WERI-Rb-1 (cell line): ENCODE measurements at regions not wholly inside any gene's neighbourhood (a gene's known extent, or its start where the extent isn't known, plus 50 kb on each side); places are given as distances from the start of the nearest gene placed in this dataset.

Experiments used
- DNase-seq: peaks from one replicate; pipeline ENCODE4 v3.0.0-alpha.2; 2020
- H3K27ac ChIP-seq: fragments of 250-450 bp; sonication (Bioruptor Pico); 2 replicates; pipeline ENCODE4 v1.5.1; 2020; ENCODE audit warnings: mild to moderate bottlenecking, moderate library complexity
- H3K27me3 ChIP-seq: fragments of 250-450 bp; sonication (Bioruptor Pico); 2 replicates; pipeline ENCODE4 v1.5.1; 2021; ENCODE audit warnings: mild to moderate bottlenecking, low read depth, moderate library complexity; ENCODE audit not compliant: insufficient read depth, severe bottlenecking
- H3K36me3 ChIP-seq: fragments of 250-450 bp; sonication (Bioruptor Pico); 2 replicates; pipeline ENCODE4 v1.5.1; 2020; ENCODE audit warnings: mild to moderate bottlenecking, moderate library complexity
- H3K4me3 ChIP-seq: 2 replicates; pipeline ENCODE4 v1.5.1; 2011; ENCODE audit warnings: low read depth, mild to moderate bottlenecking, control low read depth, low read length
- H3K9me3 ChIP-seq: fragments of 250-450 bp; sonication (Bioruptor Pico); 2 replicates; pipeline ENCODE4 v1.5.1; 2021; ENCODE audit warnings: mild to moderate bottlenecking, moderate library complexity; ENCODE audit not compliant: severe bottlenecking
- TF ChIP-seq, protein P1 (sequence below): IDR thresholded peaks from 2 replicates; pipeline ENCODE4 v1.5.1; 2011; ENCODE audit warnings: low read depth, mild to moderate bottlenecking, control low read depth, inconsistent platforms, low read length

DNA sequence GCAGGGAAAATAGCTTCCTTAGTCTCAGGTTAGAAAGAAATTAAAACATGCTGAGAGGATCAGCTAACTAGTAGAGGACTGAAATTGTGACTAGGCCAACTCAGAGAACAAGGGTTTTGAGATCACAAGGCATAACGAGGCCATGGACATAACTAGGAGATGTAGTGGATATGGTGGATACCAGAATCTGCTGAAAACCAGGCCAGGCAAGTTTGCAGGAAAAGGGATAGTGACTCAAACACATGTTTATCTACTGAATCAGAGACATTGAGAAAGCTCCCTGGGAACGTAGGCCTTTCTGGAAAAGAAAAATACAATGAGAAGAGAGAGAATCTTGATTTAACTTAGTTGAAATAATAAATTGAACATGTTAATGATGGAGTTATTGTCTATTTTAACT, 326.5 kb upstream of the GBE1 start:
- Histone ChIP-seq H3K27me3 (no peaks in the 10 kb centered on the region), H3K27ac (no peak overlapping the region), H3K4me3 (no peak overlapping the region), H3K36me3 (no peaks in the 10 kb centered on the region), H3K9me3 (no peaks in the 10 kb centered on the region)
- no peak for DNase-seq
- TF ChIP-seq, protein P1, sequence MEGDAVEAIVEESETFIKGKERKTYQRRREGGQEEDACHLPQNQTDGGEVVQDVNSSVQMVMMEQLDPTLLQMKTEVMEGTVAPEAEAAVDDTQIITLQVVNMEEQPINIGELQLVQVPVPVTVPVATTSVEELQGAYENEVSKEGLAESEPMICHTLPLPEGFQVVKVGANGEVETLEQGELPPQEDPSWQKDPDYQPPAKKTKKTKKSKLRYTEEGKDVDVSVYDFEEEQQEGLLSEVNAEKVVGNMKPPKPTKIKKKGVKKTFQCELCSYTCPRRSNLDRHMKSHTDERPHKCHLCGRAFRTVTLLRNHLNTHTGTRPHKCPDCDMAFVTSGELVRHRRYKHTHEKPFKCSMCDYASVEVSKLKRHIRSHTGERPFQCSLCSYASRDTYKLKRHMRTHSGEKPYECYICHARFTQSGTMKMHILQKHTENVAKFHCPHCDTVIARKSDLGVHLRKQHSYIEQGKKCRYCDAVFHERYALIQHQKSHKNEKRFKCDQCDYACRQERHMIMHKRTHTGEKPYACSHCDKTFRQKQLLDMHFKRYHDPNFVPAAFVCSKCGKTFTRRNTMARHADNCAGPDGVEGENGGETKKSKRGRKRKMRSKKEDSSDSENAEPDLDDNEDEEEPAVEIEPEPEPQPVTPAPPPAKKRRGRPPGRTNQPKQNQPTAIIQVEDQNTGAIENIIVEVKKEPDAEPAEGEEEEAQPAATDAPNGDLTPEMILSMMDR: no peak

DNA sequence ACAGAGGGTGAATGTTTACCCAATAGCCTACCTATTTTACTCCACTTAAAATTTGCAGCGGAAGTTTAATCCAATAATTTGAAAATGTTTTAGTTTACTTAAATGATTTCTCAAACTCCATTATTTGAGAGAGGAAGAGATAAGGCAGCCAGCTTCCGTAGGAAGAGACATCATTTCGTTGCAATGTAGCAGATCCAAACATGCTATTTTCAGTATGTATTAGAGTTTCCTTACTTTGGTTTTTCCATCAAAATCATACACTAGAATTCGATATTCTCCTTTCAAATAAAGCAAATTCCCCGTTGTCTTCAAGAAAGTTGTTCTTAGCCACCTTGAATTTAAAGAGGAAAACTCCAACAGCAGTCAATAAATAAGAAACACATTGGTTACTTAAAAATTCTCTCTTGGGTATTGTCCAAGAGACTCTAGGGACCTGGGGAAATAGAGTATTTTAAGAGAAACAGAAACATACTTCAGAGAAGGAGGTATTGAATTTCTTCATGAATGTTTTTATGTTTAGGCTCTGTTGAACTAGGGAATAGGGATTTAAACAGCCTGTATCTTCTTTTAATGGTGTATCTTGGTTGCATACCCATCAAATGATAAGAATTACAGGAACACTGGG, 324.5 kb upstream of the GBE1 start:
- H3K27me3 ChIP-seq: no peaks in the 10 kb centered on the region
- H3K4me3 ChIP-seq: no peak overlapping the region
- DNase-seq: no peak
- H3K36me3 ChIP-seq: no peaks in the 10 kb centered on the region
- no peak overlapping the region for H3K27ac ChIP-seq
- H3K9me3 ChIP-seq: no peaks in the 10 kb centered on the region
- TF ChIP-seq, protein P1: no peak

DNA sequence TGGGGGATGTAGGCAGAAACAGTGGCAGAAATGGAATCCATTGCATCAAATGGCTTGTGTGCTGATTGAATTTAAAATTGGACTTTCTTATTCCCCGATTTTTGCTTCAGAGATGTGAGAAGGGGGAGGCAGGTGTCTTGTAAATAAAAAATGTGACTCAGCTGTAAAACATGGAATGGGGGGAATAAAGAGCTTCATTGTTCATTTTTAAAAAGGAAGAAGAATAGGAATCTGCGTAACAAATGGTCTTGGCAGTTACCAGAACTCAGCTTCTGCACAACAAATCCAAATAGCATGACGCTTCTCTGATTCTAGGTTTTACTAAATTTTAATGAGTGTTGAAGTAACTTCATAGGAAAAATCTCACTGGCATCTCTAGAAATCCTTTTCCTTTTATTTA, 323.9 kb upstream of the GBE1 start:
- no peak for DNase-seq
- Histone ChIP-seq H3K9me3 (no peaks in the 10 kb centered on the region), H3K4me3 (no peak overlapping the region), H3K27me3 (no peaks in the 10 kb centered on the region), H3K27ac (no peak overlapping the region), H3K36me3 (no peaks in the 10 kb centered on the region)
- TF ChIP-seq, protein P1: no peak

DNA sequence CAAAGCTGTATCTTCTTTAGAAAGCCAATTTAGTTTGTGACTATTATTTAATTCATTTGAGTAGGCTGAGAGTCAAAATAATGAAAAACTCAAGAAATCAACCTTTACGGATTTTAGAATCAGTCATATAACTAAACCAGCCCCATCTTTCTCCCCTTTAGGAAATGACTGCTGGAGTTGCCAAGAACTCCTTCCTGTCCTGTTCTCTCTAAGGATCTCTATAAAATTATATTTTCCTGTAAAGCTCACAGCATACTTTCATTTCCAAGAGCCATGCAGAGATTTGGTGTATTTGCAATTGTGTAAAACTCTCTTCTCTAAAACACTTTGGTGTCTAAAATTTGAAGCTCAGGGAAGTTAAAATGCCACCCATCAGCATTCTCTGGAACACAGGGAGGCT, 323.4 kb upstream of the GBE1 start:
- Histone ChIP-seq H3K36me3 (no peaks in the 10 kb centered on the region), H3K9me3 (no peaks in the 10 kb centered on the region), H3K27ac (no peak overlapping the region), H3K4me3 (no peak overlapping the region), H3K27me3 (no peaks in the 10 kb centered on the region)
- TF ChIP-seq, protein P1: no peak
- DNase-seq: no peak

DNA sequence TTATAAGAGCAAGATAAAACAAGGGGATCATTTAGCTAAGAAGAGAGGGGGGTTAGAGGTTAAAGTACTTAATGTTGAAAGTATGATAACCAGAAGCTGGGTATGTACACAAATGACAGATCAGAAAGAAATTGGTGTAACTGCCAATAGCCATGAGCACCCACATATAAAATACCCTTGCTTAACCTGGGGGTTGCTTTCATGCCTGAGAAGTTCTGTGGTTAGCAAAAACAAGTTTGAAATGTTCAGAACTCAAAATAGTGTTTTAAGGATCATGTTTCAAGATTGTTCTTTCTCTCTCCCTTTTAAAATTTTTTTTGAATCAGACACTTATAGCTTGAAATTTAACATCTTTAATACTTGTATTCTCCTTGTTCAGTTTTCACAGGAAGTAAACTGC, 321.4 kb upstream of the GBE1 start:
- DNase-seq: no peak
- Histone ChIP-seq H3K4me3 (no peak overlapping the region), H3K27ac (no peak overlapping the region), H3K9me3 (no peaks in the 10 kb centered on the region), H3K27me3 (no peaks in the 10 kb centered on the region), H3K36me3 (no peaks in the 10 kb centered on the region)
- TF ChIP-seq, protein P1: no peak

DNA sequence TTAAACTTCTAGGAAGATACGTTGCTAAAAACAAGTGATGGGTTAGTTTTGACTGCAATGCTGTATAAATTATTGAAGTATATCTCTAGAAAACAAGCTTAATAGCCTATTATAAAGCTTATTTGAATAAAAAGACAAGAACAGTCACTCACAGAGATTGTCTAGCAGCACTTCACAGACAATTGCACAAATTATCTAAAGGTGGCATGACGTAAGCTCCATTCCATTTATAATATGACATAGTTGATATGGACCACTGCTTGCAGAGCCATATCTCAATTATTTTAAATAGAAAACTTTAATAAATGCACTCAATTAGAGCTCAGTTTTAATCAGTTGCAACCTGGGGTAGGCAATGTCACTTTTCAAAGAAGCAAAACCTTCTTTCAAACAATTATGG, 319.9 kb upstream of the GBE1 start:
- DNase-seq: no peak
- Histone ChIP-seq H3K9me3 (no peaks in the 10 kb centered on the region), H3K27ac (no peak overlapping the region), H3K4me3 (no peak overlapping the region), H3K27me3 (no peaks in the 10 kb centered on the region), H3K36me3 (no peaks in the 10 kb centered on the region)
- TF ChIP-seq, protein P1: no peak
